GM21447 (cell line): ENCODE measurements at regions not wholly inside any gene's neighbourhood (a gene's known extent, or its start where the extent isn't known, plus 50 kb on each side); places are given as distances from the start of the nearest gene placed in this dataset.
"Not testable (repeated sequence)": the region's sequence is repeated elsewhere in the genome, so short reads cannot be mapped to it uniquely, and the experiment has no call there.

Experiments used
- ATAC-seq: cut with Tn5 transposase; IDR thresholded peaks from one replicate; pipeline ENCODE4 v1.9.1; 2021; ENCODE audit not compliant: unreplicated experiment

DNA sequence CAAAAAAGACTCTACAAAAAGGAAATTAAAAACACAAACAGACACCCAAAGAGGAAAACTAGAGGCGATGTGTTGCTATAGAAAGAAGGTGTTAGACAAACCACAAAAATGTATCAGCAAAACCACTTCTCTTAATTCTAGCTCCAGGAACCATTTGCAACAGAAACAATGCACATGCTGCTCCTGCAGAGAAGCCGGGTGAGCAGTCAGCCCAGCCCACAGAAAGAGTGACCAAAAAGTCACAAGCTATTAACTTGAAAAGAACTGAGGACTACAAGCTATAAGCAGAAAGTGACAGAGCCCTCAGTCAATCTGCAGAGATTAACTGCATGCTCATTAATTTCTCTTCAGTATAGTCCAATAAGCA, 96.2 kb upstream of the KLHL13 start:
- ATAC-seq: peak; percentile 65

DNA sequence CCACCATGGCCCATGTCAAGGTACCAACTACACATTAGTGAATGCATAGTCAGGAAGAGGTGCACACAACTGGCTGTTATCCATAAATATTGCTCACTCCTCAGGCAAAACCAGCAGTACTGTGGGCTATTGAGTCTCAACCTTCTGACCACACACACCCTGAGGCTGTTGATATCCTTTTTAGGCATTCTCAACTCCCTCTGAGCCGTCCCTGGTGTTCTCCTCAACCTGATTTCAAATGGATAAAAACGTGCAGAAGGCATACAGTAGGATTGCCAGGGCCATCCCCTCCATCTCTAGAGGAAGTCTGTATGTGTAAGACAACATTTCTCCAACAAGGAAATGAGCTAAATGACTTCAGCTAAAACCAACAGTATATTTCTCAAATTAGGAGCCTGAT, 98.7 kb upstream of the KLHL13 start:
- no peak for ATAC-seq

DNA sequence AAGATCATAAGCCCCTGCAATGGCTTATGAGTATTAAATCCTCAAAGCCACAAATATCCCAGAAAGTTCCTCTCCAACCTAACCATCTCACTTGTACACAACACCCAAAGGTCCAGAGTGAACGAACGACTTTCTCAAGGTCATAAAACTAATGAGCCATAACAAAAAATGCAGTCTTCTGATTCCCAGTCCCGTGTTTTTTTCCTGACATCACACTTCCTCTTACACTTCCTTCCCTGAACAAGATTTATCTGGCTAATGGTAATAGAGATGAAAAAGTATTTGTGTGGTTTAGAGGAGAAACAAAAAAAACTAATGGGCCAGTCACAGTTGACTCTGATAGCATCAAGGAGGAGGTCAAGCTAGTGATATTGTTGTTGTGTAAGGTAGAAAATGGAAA, 99.5 kb upstream of the KLHL13 start:
- no peak for ATAC-seq

DNA sequence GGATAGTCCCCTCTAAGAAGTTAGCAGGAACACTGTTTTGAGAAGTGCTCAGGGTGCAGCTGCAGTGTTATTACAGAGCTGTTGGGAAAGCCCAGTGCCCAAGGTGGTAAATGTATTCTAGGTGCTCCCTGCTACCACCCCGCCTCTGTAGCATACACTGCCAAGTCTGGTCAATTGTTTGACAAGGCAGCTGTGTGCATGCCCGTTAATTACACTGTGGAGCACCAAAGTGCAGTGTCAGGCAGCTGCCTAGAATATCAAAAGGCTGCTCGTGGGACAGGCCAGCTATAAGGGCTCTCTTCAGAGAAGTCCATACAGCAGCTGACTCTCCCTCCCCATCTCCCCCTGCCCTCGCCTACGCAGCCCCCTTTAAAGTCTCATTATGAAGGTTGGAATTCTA, 99.9 kb upstream of the KLHL13 start:
- no peak for ATAC-seq

DNA sequence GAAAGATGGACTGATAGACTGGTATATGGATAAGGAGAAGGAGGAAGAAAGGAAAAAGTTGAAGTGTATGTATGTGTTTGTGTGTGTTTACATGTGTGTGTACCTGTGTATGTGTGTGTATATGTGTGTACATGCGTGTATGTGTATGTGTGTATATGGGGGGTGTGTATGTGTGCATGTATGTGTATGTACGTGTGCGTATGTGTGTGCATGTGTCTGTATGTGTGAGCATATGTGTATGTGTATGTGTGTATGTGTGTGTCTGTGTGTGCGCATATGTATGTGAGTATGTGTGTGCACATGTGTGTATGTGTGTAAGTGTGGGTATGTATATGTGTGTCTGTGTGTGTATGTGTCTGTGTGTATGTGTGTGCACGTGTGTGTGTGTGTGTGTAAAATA, 101.5 kb upstream of the KLHL13 start:
- ATAC-seq: no peak

DNA sequence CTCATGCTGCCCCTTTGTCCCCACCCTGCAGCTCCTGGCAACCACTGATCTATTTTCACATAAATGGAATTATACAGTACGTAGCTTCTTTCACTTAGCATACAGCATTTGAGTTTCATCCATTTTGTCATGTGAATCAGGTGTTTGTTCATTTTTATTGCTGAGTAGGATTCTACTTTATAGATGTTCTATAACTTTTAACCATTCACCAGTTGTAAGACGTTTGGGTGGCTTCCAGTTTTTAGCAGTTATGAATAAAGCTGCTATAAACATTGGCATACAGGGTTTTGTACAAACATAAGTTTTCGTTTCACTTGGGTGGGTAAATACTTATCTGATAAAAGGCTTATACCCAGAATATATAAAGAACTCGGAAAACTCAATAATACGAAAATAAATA, 102.3 kb upstream of the KLHL13 start:
- ATAC-seq: no peak

DNA sequence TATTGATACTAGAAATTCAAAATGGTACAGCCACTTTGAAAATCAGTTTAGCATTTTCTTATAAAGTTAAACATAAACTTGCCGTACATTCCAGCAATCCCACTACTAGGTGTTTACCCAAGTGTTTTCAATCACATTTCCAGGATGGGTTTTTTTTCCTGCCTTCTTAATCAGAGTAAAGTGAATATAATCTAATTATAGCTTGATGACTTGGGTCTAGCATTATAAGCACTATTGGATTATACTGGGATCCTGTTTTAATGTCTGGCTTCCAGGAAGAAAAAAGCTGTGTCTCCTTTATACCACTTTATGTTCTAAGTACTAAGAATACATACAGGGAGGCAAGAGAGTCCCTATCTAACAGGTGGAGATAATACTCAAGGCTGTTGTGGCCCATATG, 103.3 kb upstream of the KLHL13 start:
- no peak for ATAC-seq

DNA sequence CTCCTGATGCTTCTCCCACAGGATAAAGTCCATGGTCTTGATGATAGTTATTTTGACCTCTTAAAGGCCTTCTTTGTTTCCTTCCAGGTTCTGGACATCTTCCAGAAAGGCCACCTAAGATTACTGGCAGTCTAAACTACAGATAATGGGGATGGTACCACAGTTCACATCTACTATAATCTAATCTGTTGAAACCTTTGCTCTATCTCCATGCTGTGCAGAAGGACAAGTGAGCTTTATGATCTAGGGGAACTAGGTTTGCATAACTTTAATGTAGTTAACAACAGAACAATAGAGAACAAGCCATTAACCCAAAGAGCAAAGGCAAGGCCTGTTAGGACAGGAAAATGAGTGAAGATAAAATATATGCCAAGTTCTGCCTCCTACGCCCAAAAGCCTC, 103.9 kb upstream of the KLHL13 start:
- ATAC-seq: no peak

DNA sequence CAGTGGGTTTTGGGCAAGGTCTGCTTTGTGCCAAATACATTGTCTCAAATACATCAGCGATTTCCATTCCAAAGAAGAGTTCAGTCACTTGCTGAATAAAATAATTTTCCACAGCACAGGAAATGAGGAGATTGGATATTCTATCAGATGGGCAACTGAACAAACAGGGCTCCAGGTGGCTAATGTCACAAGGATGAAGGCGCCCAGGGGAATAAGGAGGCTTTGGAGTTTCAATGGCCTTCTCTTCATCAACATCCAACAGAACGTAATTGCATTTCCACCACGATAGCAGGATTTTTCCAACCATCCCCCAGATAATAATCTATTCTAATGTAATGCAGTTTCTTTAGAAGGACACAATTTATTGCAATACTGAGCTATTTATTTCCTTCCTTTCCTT, 104.7 kb upstream of the KLHL13 start:
- no peak for ATAC-seq

DNA sequence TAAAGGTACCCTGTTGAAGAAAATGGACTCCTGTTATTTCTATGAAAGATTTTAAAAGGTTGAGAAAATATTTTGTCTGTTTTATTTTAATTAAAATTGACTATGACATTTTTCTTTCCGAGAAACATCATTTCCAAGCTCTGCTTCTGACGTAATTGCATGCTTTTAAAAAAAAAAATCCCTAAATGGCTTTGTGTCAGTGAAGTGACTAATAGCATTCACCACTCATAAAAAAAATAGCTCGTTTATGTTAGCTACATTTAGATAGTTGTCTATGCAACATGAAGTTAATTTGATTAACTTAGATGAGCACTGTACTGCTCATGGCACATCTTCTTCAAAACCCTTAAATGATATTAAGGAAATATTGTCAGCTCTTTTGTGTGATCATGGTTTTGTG, 105.1 kb upstream of the KLHL13 start:
- ATAC-seq: no peak

DNA sequence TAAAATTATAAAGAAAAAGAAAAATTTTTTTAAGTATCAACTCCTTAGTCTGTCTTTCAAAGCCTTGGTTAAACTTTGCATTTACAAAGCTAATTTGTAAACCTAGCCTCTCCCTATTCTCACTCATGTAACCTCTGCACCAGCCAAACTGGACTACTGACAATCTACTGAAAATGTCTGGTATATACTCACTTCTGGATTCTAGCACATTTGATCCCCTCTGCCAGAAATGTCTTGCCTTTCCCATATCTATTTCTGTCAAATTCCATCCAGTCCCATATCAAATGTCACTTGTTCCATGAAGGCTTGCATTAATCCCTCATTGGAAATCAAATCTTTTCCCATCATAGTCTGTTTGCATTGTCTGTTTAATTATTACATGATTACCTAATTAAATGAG, 105.8 kb upstream of the KLHL13 start:
- no peak for ATAC-seq

DNA sequence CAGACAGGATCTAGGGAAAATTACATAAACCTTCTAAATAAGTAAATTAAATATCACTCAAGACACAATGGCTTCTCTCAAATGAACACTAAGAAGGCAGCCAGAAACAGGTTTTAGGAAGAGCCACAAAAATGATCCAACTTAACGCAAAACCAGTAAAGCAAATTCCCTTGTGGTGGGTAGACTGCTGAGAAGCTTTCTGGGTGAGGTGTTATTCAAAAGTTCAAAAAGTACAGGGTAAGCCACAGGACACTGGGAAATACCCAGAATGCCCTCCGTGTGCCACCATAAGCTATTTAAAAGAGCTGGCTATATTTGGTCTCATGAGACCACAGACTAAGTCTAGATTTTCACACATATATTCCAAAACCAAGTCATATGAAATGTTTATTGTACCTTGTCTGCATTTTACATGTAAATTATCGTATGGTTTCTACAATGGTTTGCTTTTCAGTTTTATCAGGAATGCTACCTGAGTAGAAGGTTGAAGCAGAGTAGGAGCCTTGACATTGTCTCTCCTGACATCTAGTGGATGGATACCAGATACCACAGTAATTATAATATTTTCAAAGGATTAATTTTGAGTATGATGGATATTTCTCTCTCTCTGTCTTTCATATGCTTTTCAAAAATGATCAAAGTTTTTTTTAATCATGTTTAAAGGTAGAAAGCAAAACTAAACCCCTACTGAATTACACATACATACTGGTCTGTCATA, 109.3 kb upstream of the KLHL13 start:
- ATAC-seq: peak; percentile 79

DNA sequence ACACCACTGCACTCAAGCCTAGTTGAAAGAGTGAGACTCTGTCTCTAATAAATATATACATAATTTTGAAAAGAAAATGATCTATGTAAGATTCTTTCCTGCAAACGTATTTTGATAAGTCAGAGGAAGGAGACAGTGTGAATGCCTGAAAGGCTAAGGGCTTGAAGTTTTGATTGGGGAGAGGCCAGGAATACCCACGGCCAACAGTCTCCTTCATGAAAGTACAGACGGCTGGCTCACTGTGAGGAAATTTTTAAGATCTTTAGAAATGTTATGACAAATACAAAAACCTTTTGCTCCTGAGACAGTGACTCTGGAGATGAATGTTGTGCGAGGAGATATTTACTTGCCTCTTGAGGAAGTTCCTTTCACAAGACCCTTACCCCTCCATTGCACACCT, 111.4 kb upstream of the KLHL13 start:
- no peak for ATAC-seq

DNA sequence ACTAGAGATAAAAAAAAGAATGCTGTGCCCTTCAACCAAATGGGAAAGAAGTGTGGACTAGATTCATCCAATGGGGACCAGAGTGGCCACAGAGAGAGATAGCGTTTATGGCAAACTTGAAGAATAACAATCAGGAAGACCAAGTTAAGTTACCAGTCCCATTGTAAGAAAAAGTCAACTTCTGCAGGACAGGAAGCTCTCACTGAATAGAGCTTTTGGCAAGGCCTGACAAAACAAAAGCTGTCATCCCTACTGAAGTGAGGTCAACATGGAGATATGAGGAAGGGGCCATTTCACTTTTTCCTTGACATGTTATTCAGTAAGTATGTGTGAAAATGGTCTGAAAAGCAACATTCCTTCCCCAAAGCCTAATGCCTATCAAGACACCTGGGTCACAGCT, 111.8 kb upstream of the KLHL13 start:
- ATAC-seq: no peak

DNA sequence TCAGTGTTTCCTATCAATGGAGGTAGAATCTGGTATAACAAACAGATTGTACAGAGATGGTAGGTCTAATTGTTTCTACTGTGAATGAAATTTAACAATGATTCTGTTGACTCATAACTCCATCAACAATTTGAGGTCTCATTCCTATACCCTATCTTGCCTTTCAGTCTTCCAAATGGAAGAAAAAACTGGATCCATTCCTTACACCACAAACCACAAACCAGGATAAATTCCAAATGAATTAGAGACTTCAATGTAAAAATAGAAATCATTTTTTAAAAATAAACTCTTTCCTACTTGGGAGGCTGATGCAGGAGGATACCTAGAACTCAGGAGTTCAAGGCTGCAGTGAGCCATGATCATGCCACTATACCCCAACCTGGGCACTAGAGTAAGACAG, 114.4 kb upstream of the WDR44 start:
- ATAC-seq: no peak

DNA sequence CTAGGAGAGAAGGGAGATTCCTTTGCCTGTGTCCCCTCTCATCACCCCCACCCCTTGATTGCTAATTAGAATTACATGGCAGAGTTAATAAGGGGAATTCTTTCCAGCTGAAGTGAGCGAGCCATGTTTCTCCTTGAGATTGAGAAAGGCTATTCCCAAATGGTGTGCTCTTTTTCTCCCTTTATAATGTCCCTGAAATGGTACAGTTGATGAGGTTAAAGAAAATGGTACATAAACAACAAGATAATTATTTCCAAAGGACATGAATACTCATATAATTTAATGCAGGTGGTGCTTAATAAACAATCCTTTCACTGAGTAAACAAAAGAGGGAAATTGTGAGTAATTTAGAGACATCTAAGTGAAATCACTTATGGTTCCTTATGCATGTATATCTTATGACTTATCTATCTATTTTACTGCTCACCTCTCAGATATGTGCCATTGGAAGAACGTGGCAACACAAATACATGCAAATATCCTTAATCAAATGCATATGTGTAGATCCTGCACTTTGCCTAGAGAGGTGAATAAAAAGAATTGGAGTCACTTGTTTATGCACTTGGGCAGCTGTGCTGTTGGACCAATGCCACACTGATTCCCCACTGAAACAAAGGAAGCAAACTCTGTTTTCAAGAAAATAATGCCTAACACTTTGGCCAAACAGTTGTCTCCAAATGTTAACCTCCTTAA, 106.6 kb upstream of the WDR44 start:
- ATAC-seq: no peak

DNA sequence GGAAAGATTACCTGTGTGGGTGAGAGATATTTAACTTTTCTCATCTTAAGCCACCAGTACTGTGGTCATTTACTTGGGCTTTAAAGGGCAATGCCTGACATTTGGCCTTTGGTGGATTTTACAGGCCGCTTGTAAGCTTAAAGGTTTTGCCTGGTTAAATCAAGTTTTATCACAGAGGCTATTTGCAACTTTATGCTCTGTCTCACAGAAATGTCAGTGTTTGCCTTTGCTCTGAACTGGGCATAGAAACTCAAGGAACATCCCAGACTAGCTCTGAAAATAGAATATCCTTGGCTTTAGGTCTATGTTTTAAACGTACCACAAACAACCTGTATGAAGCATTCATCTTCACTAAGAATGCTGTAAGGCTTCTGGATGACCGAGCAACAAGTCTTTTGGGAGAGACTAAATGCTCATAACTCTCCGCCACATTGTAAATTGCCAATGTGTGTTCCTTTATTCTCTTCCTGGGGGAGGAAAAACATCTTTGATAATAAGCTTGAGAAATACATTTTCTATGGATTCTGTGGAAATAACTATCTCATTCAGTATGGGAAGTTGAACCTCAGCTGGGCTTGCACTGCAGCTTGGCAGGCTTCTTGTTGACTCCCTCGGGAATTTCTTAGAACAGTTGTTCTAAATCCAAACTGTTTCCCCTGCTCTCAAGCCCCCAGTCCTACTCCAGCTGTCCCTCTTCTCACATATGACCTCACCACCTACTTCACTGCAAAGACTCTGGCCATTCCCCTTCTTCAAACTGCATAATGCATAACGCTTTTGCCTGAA, 105.8 kb upstream of the WDR44 start:
- no peak for ATAC-seq

DNA sequence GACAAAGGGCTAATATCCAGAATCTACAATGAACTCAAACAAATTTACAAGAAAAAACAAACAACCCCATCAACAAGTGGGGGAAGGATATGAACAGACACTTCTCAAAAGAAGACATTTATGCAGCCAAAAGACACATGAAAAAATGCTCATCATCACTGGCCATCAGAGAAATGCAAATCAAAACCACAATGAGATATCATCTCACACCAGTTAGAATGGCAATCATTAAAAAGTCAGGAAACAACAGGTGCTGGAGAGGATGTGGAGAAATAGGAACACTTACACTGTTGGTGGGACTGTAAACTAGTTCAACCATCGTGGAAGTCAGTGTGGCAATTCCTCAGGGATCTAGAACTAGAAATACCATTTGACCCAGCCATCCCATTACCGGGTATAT, 98.9 kb upstream of the WDR44 start:
- ATAC-seq: not testable (repeated sequence)

DNA sequence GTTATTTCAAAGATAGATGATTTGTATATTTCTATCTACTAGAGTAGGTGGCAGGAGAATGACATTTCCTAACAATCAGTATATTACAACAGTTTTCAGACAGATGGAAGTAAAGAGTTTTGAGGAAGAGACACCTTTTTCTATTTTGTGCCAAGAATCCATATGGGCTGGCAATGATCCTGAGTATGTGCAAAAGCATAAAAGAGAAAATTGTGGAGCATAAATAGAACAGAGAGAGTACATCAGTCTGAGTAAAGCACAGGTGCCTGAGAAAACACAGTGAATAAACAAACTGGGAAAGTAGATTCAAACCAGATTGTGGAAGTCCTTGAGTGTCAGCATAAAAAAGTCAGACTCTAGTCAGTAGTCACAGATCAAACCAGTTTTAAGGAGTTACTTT, 96.8 kb upstream of the WDR44 start:
- ATAC-seq: no peak

DNA sequence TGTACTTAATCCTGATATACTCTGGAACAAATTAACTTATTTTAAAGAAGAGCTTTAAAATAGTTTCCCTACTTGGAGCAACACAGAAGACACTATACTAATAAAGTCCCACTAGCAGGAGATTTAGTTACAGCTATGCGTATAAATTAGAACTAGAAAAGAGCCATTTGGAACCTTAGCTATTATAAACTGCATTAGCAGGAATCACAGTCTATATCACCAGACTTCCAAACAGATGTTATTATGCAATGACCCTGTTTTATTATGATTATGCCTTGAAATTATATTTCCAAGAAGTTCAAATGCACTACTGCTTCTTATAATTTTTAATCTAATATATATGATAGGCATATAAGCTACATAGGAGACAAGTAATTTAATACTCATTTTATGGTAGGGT, 95.5 kb upstream of the WDR44 start:
- ATAC-seq: no peak

DNA sequence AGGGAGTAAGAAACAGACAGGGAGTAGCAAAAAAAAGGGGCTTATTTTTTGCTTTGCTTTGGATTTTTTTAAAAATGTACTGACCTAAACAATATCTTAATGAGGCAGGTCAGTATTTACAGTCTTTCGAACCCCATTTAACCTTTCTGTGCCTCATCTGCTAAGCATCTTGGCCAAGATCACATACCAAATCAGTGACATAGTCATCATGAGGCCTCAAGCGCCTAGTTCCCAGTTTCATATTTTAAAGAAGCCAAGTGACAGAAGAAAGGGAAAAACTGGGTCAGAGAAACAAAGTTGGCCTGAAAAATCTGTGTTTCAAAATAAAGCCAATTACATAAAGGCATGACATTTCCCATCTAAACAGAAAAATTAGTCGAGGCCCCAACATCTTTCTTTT, 94.6 kb upstream of the WDR44 start:
- ATAC-seq: no peak

DNA sequence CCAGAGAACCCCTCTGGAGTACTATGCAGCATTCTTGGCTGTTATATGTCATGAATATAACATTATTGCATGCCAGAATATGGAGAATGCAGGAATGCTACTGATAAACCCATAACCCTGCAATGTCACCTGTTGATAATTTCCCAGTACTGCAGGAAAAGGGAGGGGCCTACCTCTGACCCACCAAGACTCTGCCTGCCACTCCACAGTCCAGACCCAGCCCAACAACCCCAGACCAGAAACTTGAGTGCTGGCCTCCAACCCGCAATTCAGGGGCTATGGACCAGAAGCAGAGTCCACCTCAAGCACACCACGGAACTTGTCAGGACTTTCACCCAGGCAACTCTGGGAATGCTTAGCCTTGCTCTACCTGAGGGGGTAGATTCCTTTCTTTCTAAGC, 92.9 kb upstream of the WDR44 start:
- no peak for ATAC-seq
